Upper lobe of left lung (tissue), 4 donors: ENCODE measurements at regions not wholly inside any gene's neighbourhood (a gene's known extent, or its start where the extent isn't known, plus 50 kb on each side); places are given as distances from the start of the nearest gene placed in this dataset.

ENCODE experiments used
- CTCF ChIP-seq, 6 experiments: fragments of 450-650 bp in 4 of 6; fragments of 200-600 bp in 2 of 6; sonication (generic) in 2 of 6; IDR thresholded peaks; one replicate each; pipeline ENCODE4 v1.5.1; 2016 to 2019; ENCODE audit warnings: antibody characterized with exemption in 6 of 6
- POLR2AphosphoS5 ChIP-seq, 2 donors: sonication (generic); formaldehyde crosslinking; IDR thresholded peaks; one replicate each; pipeline ENCODE4 v1.5.1; 2017; ENCODE audit warnings: antibody characterized with exemption in 2 of 2

- TF ChIP-seq CTCF (IDR thresholded peaks at IDR 0.05) (no peak), POLR2AphosphoS5 (IDR thresholded peaks at IDR 0.05) (no peak)
Measured at GRCh38 chr14:46582826-46583225, 68.8 kb downstream of the RPL10L start.
